HG02981 (cell line): ENCODE measurements at regions not wholly inside any gene's neighbourhood (a gene's known extent, or its start where the extent isn't known, plus 50 kb on each side); places are given as distances from the start of the nearest gene placed in this dataset.

Source experiments
- ATAC-seq: cut with Tn5 transposase; IDR thresholded peaks from one replicate; pipeline ENCODE4 v1.9.1; 2021; ENCODE audit warnings: mild to moderate bottlenecking, moderate library complexity; ENCODE audit not compliant: unreplicated experiment

GRCh38 chr12:130098301-130099005 is 63.8 kb upstream of the FZD10 start:
- ATAC-seq, result no peak

- no peak for ATAC-seq
Measured at GRCh38 chr12:130100634-130101362, 61.5 kb upstream of the FZD10 start.

- ATAC-seq, result no peak
Measured at GRCh38 chr12:130101370-130101769, 60.9 kb upstream of the FZD10 start.

GRCh38 chr12:130102266-130102665 is 60.0 kb upstream of the FZD10 start:
- no peak for ATAC-seq

- no peak for ATAC-seq
Measured at GRCh38 chr12:130104571-130105106, 57.6 kb upstream of the FZD10 start.

GRCh38 chr12:130109062-130109945 is 53.0 kb upstream of the FZD10 start:
- ATAC-seq, result no peak

GRCh38 chr12:130110914-130111313 is 51.4 kb upstream of the FZD10 start:
- ATAC-seq, result no peak

- ATAC-seq, result no peak
Measured at GRCh38 chr12:130111965-130112496, 50.2 kb upstream of the FZD10 start.
